ENCODE measurements at regions not wholly inside any gene's neighbourhood (a gene's known extent, or its start where the extent isn't known, plus 50 kb on each side); places are given as distances from the start of the nearest gene placed in this dataset.

DNA sequence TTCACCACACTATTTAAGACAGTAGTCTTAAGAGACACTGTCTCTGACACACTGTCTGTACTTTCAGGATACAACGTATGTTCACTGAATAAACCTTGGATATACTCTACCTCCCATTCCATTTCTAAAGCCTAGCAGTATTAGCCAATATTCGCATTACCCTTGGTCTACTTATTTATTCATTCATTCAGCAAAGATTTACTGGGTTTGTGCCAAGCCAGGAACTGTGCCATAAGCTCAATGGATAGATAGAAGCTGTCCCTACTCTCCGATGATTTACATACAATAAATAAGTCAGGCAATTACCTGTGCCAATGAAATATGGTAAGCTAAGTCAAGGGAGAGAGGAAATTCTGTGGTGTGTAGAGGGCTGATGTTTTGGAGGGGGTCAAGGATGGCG lies 195.2 kb upstream of the RAB4A start:
- TF ChIP-seq POLR2A (IDR thresholded peaks at IDR 0.05; ENCODE audit: low read depth, low read length) (no peak), POLR2AphosphoS5 (IDR thresholded peaks at IDR 0.05; ENCODE audit: low read depth, low read length) (no peak), SPI1 (IDR thresholded peaks at IDR 0.05; ENCODE audit: low read depth, low read length) (no peak), PAX5 (IDR thresholded peaks at IDR 0.05; ENCODE audit: insufficient read depth, low read length, severe bottlenecking) (no peak), POU2F2 (IDR thresholded peaks at IDR 0.05; ENCODE audit: low read depth, low read length) (no peak), TAF1 (IDR thresholded peaks at IDR 0.05; ENCODE audit: low read depth, low read length) (no peak)

Measured in GM12891 (cell line).